PC-3 (cell line): ENCODE measurements at regions not wholly inside any gene's neighbourhood (a gene's known extent, or its start where the extent isn't known, plus 50 kb on each side); places are given as distances from the start of the nearest gene placed in this dataset.

Experiments
- CTCF ChIP-seq: fragments of 300-600 bp; sonication (generic); conservative IDR thresholded peaks from 2 replicates; pipeline ENCODE4 v1.5.1; 2017; ENCODE audit warnings: antibody characterized with exemption, low read depth, mild to moderate bottlenecking, low read length
- EZH2phosphoT487 ChIP-seq: fragments of 300-600 bp; sonication (generic); IDR thresholded peaks from 2 replicates; pipeline ENCODE4 v1.6.1; 2018; ENCODE audit warnings: mild to moderate bottlenecking, antibody characterized with exemption, low read length, borderline replicate concordance

GRCh38 chr7:46751471-46751870 lies 830.4 kb upstream of the IGFBP3 start:
- TF ChIP-seq CTCF (no peak), EZH2phosphoT487 (no peak)
